Upper lobe of right lung (tissue), 1 donor: ENCODE measurements at regions not wholly inside any gene's neighbourhood (a gene's known extent, or its start where the extent isn't known, plus 50 kb on each side); places are given as distances from the start of the nearest gene placed in this dataset.

Source experiments
- ATAC-seq: fragments of 200-7000 bp; cut with Tn5 transposase; one replicate; pipeline ENCODE4 v1.9.1; 2020; ENCODE audit warnings: mild to moderate bottlenecking, moderate library complexity
- DNase-seq: peaks from one replicate; pipeline ENCODE4 v3.0.0-alpha.2; 2020
- H3K27ac ChIP-seq: fragments of 200-600 bp; one replicate; pipeline ENCODE4 v1.8.0; 2022
- H3K27me3 ChIP-seq: fragments of 200-600 bp; one replicate; pipeline ENCODE4 v1.8.0; 2022; ENCODE audit warnings: mild to moderate bottlenecking
- H3K36me3 ChIP-seq: fragments of 200-600 bp; one replicate; pipeline ENCODE4 v1.8.0; 2022
- H3K4me1 ChIP-seq: fragments of 200-600 bp; one replicate; pipeline ENCODE4 v1.8.0; 2022
- H3K4me3 ChIP-seq: fragments of 200-600 bp; one replicate; pipeline ENCODE4 v1.8.0; 2022; ENCODE audit warnings: mild to moderate bottlenecking
- H3K9me3 ChIP-seq: fragments of 200-600 bp; one replicate; pipeline ENCODE4 v1.8.0; 2022
- intact Hi-C: fragments of 100-400 bp; cut with DNase I; formaldehyde crosslinking; loops from one replicate; pipeline ENCODE4 v1.11.0; 2022
- TF ChIP-seq, protein P1 (sequence below): fragments of 200-600 bp; IDR thresholded peaks from one replicate; pipeline ENCODE4 v1.8.0; 2022; ENCODE audit warnings: antibody characterized with exemption
- donor health status: DM: no; HTN: yes; CAD: no; lungs with severe emphysema.

DNA sequence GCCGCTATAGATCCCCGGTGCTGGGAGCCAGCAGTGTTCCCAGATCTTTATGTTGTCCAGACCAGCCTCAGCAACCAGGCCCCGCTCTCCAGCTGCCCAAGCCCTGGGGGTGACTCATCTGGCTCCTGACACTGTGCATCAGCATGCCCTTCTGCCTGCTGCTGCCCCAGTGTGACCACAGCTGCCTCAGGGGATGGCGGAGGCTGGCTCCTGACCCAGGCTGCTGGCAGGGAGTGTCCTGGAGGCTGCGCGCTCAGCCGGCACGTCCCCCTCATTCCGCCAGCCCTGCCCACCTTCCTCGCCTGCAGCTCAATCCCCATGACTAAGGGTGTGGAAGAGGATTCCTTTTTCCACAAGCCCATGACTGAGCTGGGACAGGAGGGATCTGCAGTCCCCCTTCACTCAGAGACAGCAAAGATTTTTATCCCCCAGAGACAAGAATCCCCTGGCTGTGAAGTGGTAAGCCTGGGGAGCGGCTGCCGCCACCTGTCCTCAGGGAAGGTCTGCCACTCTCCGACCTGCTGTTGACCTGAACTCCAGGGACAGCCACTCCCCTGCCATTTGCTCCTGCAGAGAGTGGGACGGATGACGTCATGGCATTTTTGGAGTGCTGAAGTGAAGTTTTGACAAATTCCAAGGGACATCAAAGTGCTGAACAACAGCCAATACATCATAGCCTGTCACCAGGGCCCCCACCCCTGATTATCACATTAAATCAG lies 182.8 kb upstream of the BMPER start:
- H3K27me3 ChIP-seq: no peaks in the 10 kb centered on the region
- ATAC-seq (peak; percentile 20), DNase-seq (no peak)
- TF ChIP-seq, protein P1, sequence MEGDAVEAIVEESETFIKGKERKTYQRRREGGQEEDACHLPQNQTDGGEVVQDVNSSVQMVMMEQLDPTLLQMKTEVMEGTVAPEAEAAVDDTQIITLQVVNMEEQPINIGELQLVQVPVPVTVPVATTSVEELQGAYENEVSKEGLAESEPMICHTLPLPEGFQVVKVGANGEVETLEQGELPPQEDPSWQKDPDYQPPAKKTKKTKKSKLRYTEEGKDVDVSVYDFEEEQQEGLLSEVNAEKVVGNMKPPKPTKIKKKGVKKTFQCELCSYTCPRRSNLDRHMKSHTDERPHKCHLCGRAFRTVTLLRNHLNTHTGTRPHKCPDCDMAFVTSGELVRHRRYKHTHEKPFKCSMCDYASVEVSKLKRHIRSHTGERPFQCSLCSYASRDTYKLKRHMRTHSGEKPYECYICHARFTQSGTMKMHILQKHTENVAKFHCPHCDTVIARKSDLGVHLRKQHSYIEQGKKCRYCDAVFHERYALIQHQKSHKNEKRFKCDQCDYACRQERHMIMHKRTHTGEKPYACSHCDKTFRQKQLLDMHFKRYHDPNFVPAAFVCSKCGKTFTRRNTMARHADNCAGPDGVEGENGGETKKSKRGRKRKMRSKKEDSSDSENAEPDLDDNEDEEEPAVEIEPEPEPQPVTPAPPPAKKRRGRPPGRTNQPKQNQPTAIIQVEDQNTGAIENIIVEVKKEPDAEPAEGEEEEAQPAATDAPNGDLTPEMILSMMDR: no peak
- no peak overlapping the region for H3K4me3 ChIP-seq
- H3K4me1 ChIP-seq: peaks cover 6% of the 10 kb centered on the region
- intact Hi-C loops: no loop called here
- H3K9me3 ChIP-seq: no peaks in the 10 kb centered on the region
- H3K27ac ChIP-seq: no peak overlapping the region
- no peaks in the 10 kb centered on the region for H3K36me3 ChIP-seq

DNA sequence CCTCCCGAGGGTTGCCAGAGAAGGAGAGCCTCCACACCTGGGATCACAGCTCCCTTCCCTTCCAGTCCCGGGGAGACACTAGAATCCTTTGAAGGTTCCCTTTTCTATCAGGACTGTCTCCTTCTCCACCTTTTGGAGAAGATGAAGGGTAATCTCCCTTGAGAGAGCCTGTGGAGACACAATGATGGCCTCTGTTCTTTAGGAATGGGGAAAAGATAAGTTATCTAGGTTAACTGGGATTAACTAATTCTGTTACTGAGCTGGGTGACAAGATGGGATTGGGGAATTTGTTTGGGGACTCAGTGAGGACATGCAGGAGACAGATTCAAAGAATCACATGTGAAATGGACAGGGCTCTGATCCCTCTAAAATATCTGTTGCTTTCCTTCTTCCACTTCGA lies 181.1 kb upstream of the BMPER start:
- H3K36me3 ChIP-seq: no peaks in the 10 kb centered on the region
- no peak overlapping the region for H3K27ac ChIP-seq
- H3K9me3 ChIP-seq: no peaks in the 10 kb centered on the region
- TF ChIP-seq, protein P1: no peak
- H3K4me3 ChIP-seq: no peak overlapping the region
- H3K4me1 ChIP-seq: peaks cover 6% of the 10 kb centered on the region
- DNase-seq (no peak), ATAC-seq (no peak)
- H3K27me3 ChIP-seq: no peaks in the 10 kb centered on the region
- intact Hi-C loops: no loop called here

DNA sequence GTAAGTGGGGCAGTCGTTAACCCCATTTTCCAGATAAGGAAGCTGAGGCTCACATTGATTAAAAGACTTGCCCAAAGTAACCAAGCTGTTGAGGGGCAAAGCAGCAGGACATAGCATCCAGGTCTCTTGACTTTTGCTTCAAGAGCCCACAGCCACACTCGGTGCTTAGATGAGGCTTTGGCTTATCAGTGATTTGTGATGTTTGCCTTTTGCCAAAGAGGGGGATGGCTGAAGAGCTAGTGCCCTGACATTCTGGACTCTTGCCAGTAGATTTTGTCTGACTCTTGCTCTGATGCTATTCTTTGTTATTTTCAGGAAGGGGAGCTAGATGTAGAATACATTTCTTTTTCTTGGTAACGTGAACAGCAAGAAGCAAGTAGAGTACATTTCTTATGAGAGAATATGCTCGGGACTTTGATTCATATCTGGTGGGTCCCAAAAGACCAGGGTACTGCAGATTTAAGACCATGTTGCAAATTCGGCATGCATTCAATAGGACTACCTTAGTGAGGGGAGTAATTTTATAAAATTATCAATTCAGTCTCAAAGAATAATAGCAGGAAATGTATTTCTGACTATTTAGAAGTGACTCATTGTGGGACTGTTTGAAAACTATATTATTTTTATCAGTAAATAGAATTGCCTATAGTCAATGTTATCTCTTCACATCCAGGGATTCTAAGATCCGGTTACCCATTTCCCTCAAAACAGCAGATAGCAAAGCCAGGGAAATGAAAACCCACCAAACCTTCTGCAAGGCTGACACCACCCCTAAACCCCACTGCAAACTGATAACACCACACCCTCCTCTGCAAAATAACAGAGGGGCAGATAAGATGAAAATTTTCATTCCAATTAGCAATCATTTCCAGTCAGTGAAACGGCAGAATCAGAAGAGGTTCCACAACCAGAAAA lies 180.0 kb upstream of the BMPER start:
- no peaks in the 10 kb centered on the region for H3K27me3 ChIP-seq
- no peak overlapping the region for H3K4me3 ChIP-seq
- H3K4me1 ChIP-seq: peaks cover 6% of the 10 kb centered on the region
- ATAC-seq: no peak
- intact Hi-C loops: no loop called here
- TF ChIP-seq, protein P1: no peak
- H3K36me3 ChIP-seq: no peaks in the 10 kb centered on the region
- no peak for DNase-seq
- no peaks in the 10 kb centered on the region for H3K9me3 ChIP-seq
- H3K27ac ChIP-seq: peak overlapping the region; percentile 17

DNA sequence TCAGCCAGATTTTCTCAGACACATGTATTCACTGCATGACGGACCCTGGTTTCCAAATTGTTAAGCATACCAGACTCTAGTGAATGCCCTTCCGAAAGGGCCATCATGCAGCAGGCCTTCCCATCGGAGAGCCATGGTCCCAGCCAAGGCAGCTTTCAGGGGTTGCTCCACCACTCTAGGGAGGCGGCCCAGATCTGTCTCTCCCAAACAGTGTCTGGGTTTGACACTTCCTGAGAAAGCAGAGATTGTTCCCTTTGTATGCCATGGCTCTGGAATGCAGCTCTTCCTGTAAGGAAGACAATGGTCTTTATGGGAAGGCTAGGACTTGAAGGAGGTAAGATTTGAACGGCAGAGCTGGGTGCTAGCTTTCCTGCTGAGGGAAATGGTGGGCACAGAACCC lies 178.8 kb upstream of the BMPER start:
- TF ChIP-seq, protein P1: no peak
- DNase-seq: no peak
- peaks cover 11% of the 10 kb centered on the region for H3K4me1 ChIP-seq
- H3K4me3 ChIP-seq: no peak overlapping the region
- H3K36me3 ChIP-seq: no peaks in the 10 kb centered on the region
- ATAC-seq: no peak
- peak overlapping the region; percentile 24 for H3K27ac ChIP-seq
- no peaks in the 10 kb centered on the region for H3K27me3 ChIP-seq
- no peaks in the 10 kb centered on the region for H3K9me3 ChIP-seq
- intact Hi-C loops: no loop called here

DNA sequence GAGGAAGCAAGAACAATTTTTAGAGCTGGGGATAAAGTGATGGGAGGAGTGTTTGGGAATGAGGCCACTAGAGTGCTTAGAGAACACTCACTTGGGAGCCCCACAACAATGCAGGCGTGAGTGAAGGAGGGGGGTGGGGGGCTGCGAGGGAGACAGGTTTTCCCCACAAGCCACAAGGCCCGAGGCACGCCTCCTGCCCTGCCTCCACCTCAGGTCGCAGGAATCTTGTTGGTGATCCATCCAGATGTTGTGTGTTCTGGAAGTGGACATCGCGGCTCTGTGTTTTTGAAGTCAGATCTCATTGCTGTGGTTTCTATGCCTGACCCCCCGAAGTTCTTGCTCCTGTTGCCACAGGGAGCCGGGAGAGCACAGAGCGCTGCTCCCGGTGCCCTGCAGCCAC lies 178.0 kb upstream of the BMPER start:
- no peak for DNase-seq
- ATAC-seq: no peak
- H3K9me3 ChIP-seq: no peaks in the 10 kb centered on the region
- intact Hi-C loops: no loop called here
- peaks cover 11% of the 10 kb centered on the region for H3K4me1 ChIP-seq
- TF ChIP-seq, protein P1: no peak
- H3K27me3 ChIP-seq: no peaks in the 10 kb centered on the region
- H3K4me3 ChIP-seq: no peak overlapping the region
- H3K27ac ChIP-seq: no peak overlapping the region
- no peaks in the 10 kb centered on the region for H3K36me3 ChIP-seq
